DND-41 (cell line): ENCODE measurements at regions not wholly inside any gene's neighbourhood (a gene's known extent, or its start where the extent isn't known, plus 50 kb on each side); places are given as distances from the start of the nearest gene placed in this dataset.

Source experiments
- ATAC-seq: fragments of 200-7000 bp; cut with Tn5 transposase; 3 replicates; pipeline ENCODE4 v1.9.1; 2021; ENCODE audit warnings: low read depth; ENCODE audit not compliant: insufficient read depth
- DNase-seq: peaks from one replicate; pipeline ENCODE4 v3.0.0-alpha.2; 2020
- H2AFZ ChIP-seq: 2 replicates; pipeline ENCODE4 v1.6.0; 2012; ENCODE audit warnings: low read depth, low read length
- H3K27ac ChIP-seq: 2 replicates; pipeline ENCODE4 v1.5.1; 2012; ENCODE audit warnings: low read length, inconsistent platforms
- H3K27me3 ChIP-seq: fragments of 200-600 bp; sonication (generic); 2 replicates; pipeline ENCODE4 v1.6.0; 2012; ENCODE audit warnings: low read length, mild to moderate bottlenecking, inconsistent platforms; ENCODE audit not compliant: insufficient read depth, poor library complexity
- H3K36me3 ChIP-seq: 2 replicates; pipeline ENCODE4 v1.5.1; 2012; ENCODE audit warnings: low read length, inconsistent platforms; ENCODE audit not compliant: insufficient read depth
- H3K4me1 ChIP-seq: 2 replicates; pipeline ENCODE4 v1.5.1; 2012; ENCODE audit warnings: mild to moderate bottlenecking, low read length; ENCODE audit not compliant: insufficient read depth
- H3K4me2 ChIP-seq: 2 replicates; pipeline ENCODE4 v1.6.0; 2012; ENCODE audit warnings: mild to moderate bottlenecking, moderate library complexity, low read length, inconsistent platforms; ENCODE audit not compliant: insufficient read depth
- H3K4me3 ChIP-seq, 2 experiments: fragments of 200-600 bp in 1 of 2; shearing (Covaris generic) in 1 of 2; 2 replicates each; pipeline ENCODE4 v1.5.1; 2012 to 2016; ENCODE audit warnings: inconsistent platforms in 2 of 2, low read length in 2 of 2, mild to moderate bottlenecking in 2 of 2, low read depth in 1 of 2, moderate library complexity in 1 of 2
- H3K79me2 ChIP-seq: 2 replicates; pipeline ENCODE4 v1.6.0; 2012; ENCODE audit warnings: low read length, inconsistent platforms; ENCODE audit not compliant: insufficient read depth
- H3K9ac ChIP-seq: 2 replicates; pipeline ENCODE4 v1.6.0; 2012; ENCODE audit warnings: low read depth, mild to moderate bottlenecking, inconsistent platforms, low read length, moderate library complexity
- H3K9me3 ChIP-seq: 2 replicates; pipeline ENCODE4 v1.5.1; 2012; ENCODE audit warnings: low read length, moderate library complexity, mild to moderate bottlenecking, inconsistent platforms; ENCODE audit not compliant: insufficient read depth, severe bottlenecking
- H4K20me1 ChIP-seq: 2 replicates; pipeline ENCODE4 v1.6.0; 2012; ENCODE audit warnings: low read length; ENCODE audit not compliant: insufficient read depth
- EZH2 ChIP-seq: IDR thresholded peaks from 3 replicates; pipeline ENCODE4 v1.6.1; 2012; ENCODE audit warnings: borderline replicate concordance, low read depth, mild to moderate bottlenecking, moderate library complexity, low read length, inconsistent platforms; ENCODE audit not compliant: severe bottlenecking
- TF ChIP-seq, protein P1 (sequence below): IDR thresholded peaks from 2 replicates; pipeline ENCODE4 v1.5.1; 2012; ENCODE audit warnings: borderline replicate concordance, low read length, moderate library complexity, mild to moderate bottlenecking; ENCODE audit not compliant: poor library complexity, severe bottlenecking; ENCODE audit errors: extremely low read depth

DNA sequence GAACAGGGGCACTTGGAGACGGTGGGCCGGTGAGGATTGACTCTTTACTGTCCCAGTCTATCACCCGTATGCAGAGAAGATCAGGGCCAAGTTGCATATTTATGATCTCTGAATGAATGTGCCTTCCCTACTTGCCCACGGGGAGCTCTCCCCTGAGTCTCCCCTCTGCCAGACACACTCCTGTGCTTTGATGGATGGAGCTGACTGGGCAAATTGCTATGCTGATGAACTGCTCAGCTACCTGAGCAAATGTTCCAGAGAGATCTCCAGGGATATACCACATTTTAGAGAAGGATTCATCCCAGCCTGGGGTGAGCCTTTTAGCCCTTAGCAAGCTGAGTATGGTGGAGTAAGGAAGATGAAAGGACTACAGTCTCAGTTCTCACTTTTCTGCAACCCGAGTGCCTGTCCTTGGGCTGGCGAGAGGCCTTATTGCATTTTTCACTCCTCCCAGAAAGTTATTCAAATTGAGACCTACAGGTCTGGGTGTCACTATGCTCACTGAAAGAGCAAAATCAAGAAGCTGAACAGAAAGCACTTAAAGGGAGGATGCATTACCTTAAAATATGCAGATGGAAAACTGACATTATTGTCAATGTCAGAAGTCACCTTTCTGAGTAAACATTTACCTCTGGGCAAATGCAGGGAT, 526.7 kb upstream of the WWC1 start:
- no peak overlapping the region for H3K9ac ChIP-seq
- no peak overlapping the region for H3K27ac ChIP-seq
- DNase-seq (no peak), ATAC-seq (no peak)
- no peaks in the 10 kb centered on the region for H4K20me1 ChIP-seq
- no peaks in the 10 kb centered on the region for H3K79me2 ChIP-seq
- no peaks in the 10 kb centered on the region for H3K36me3 ChIP-seq
- no peak overlapping the region for H3K4me2 ChIP-seq
- H3K4me1 ChIP-seq = no peaks in the 10 kb centered on the region
- H3K4me3 ChIP-seq = no peak overlapping the region
- no peak for TF ChIP-seq EZH2
- TF ChIP-seq, protein P1, sequence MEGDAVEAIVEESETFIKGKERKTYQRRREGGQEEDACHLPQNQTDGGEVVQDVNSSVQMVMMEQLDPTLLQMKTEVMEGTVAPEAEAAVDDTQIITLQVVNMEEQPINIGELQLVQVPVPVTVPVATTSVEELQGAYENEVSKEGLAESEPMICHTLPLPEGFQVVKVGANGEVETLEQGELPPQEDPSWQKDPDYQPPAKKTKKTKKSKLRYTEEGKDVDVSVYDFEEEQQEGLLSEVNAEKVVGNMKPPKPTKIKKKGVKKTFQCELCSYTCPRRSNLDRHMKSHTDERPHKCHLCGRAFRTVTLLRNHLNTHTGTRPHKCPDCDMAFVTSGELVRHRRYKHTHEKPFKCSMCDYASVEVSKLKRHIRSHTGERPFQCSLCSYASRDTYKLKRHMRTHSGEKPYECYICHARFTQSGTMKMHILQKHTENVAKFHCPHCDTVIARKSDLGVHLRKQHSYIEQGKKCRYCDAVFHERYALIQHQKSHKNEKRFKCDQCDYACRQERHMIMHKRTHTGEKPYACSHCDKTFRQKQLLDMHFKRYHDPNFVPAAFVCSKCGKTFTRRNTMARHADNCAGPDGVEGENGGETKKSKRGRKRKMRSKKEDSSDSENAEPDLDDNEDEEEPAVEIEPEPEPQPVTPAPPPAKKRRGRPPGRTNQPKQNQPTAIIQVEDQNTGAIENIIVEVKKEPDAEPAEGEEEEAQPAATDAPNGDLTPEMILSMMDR = no peak
- no peaks in the 10 kb centered on the region for H3K9me3 ChIP-seq
- H2AFZ ChIP-seq = no peak overlapping the region
- no peaks in the 10 kb centered on the region for H3K27me3 ChIP-seq

DNA sequence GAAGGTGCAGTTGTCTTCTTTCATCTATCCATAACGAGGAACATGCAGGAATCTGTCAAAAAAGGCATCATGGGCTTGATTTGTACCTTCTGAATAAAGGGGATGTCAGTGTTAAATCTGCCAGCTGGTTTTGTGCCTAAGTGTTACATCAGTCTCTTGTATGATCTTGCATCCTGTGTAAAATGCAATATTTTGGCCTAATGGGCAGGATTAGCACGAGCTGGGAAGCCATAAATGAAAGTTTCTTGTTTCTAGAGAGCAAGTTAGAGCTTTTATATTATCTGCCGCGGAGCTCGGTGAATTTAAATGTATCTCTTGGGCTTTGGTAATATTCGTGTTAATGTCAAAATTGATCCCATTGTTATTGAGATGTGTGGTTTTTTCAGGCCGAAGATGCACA, 526.1 kb upstream of the WWC1 start:
- H4K20me1 ChIP-seq = no peaks in the 10 kb centered on the region
- no peak for DNase-seq
- no peaks in the 10 kb centered on the region for H3K9me3 ChIP-seq
- no peaks in the 10 kb centered on the region for H3K36me3 ChIP-seq
- no peak overlapping the region for H3K4me3 ChIP-seq
- H3K27me3 ChIP-seq = no peaks in the 10 kb centered on the region
- TF ChIP-seq, protein P1 = no peak
- TF ChIP-seq EZH2 = no peak
- H3K79me2 ChIP-seq = no peaks in the 10 kb centered on the region
- no peak for ATAC-seq
- no peak overlapping the region for H2AFZ ChIP-seq
- no peak overlapping the region for H3K9ac ChIP-seq
- no peak overlapping the region for H3K27ac ChIP-seq
- no peaks in the 10 kb centered on the region for H3K4me1 ChIP-seq
- H3K4me2 ChIP-seq = no peak overlapping the region

DNA sequence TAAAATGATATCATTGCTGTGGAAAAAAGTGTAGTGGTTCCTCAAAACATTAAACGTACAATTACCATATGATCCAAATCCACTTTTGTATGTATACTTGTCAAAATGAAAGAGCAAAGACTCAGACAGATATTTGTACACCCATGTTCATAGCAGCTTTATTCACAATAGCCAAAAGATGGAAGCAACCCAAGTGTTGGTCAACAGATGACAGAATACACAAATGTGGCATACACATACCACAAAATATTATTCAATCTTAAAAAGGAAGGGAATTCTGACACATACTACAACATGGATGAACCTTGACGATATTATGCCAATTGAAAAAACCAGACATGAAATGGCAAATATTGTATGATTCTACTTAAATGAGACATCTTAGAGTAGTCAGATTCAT, 524.5 kb upstream of the WWC1 start:
- TF ChIP-seq EZH2 = no peak
- TF ChIP-seq, protein P1 = no peak
- ATAC-seq (no peak), DNase-seq (no peak)
- H3K9ac ChIP-seq = no peak overlapping the region
- H2AFZ ChIP-seq = no peak overlapping the region
- no peaks in the 10 kb centered on the region for H3K27me3 ChIP-seq
- no peak overlapping the region for H3K27ac ChIP-seq
- no peaks in the 10 kb centered on the region for H3K9me3 ChIP-seq
- no peaks in the 10 kb centered on the region for H3K79me2 ChIP-seq
- no peaks in the 10 kb centered on the region for H3K4me1 ChIP-seq
- H3K36me3 ChIP-seq = no peaks in the 10 kb centered on the region
- H3K4me2 ChIP-seq = no peak overlapping the region
- H4K20me1 ChIP-seq = no peaks in the 10 kb centered on the region
- no peak overlapping the region for H3K4me3 ChIP-seq
